ENCODE measurements at regions not wholly inside any gene's neighbourhood (a gene's known extent, or its start where the extent isn't known, plus 50 kb on each side); places are given as distances from the start of the nearest gene placed in this dataset.

DNA sequence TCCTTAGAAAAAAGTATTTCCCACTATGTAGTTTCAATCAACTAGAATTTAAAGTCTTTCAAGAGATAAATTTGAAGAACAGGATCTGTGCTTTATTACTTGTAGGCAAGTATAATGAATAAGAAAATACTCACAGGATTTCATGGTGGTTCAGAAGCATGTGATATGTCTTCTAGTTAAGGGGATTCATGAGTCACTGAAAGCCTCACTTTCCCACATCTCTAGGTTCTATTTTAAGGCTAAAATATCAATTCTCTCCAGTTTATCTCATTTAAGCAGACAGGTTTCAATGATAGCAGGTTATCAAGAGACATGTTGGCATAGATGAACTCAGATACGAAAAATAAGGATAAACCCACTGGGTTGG, 437.8 kb upstream of the BCHE start:
- ATAC-seq (no peak), DNase-seq (ENCODE audit: low read depth, low spot score) (no peak)
- Histone ChIP-seq H3K27me3 (ENCODE audit: control insufficient read depth, insufficient read depth, low read length) (no peaks in the 10 kb centered on the region), H3K27ac (ENCODE audit: low read length) (no peak overlapping the region), H3K9me3 (ENCODE audit: control insufficient read depth, insufficient read depth, low read depth, low read length) (no peaks in the 10 kb centered on the region), H3K4me3 (ENCODE audit: low read depth in 2 of 2, low read length in 2 of 2) (no peak overlapping the region), H3K36me3 (ENCODE audit: control insufficient read depth, insufficient read depth, low read length) (no peaks in the 10 kb centered on the region), H3K4me1 (ENCODE audit: control insufficient read depth, insufficient read depth, low read length) (no peaks in the 10 kb centered on the region)
- TF ChIP-seq, protein P1, sequence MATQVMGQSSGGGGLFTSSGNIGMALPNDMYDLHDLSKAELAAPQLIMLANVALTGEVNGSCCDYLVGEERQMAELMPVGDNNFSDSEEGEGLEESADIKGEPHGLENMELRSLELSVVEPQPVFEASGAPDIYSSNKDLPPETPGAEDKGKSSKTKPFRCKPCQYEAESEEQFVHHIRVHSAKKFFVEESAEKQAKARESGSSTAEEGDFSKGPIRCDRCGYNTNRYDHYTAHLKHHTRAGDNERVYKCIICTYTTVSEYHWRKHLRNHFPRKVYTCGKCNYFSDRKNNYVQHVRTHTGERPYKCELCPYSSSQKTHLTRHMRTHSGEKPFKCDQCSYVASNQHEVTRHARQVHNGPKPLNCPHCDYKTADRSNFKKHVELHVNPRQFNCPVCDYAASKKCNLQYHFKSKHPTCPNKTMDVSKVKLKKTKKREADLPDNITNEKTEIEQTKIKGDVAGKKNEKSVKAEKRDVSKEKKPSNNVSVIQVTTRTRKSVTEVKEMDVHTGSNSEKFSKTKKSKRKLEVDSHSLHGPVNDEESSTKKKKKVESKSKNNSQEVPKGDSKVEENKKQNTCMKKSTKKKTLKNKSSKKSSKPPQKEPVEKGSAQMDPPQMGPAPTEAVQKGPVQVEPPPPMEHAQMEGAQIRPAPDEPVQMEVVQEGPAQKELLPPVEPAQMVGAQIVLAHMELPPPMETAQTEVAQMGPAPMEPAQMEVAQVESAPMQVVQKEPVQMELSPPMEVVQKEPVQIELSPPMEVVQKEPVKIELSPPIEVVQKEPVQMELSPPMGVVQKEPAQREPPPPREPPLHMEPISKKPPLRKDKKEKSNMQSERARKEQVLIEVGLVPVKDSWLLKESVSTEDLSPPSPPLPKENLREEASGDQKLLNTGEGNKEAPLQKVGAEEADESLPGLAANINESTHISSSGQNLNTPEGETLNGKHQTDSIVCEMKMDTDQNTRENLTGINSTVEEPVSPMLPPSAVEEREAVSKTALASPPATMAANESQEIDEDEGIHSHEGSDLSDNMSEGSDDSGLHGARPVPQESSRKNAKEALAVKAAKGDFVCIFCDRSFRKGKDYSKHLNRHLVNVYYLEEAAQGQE (IDR thresholded peaks at IDR 0.05; ENCODE audit: insufficient read depth in 1 of 2, low read depth in 2 of 2, low read length in 1 of 2) = no peak
- TF ChIP-seq SIN3A (IDR thresholded peaks at IDR 0.05; ENCODE audit: borderline replicate concordance, insufficient read depth, low read depth, low read length) (no peak), TCF7L2 (IDR thresholded peaks at IDR 0.05; ENCODE audit: low read depth, low read length) (no peak), POLR2AphosphoS5 (IDR thresholded peaks at IDR 0.05; ENCODE audit: low read depth, low read length) (no peak)
- in situ Hi-C loops (cut with HindIII; ENCODE audit: low pct_unique_long_range_greater_than_20kb, low sequenced_read_pairs) (no loop called here), intact Hi-C loops (cut with micrococcal nuclease; ENCODE audit: unreplicated experiment) (loop anchor here (10.0 kb wide), 1 partner anchor 420 kb away; no protein-coding TSS in a partner anchor)
- ChIA-PET POLR2A (no interaction called here), CTCF (no interaction called here)
- BruUV-seq (replicated peaks) = no TSS peak

DNA sequence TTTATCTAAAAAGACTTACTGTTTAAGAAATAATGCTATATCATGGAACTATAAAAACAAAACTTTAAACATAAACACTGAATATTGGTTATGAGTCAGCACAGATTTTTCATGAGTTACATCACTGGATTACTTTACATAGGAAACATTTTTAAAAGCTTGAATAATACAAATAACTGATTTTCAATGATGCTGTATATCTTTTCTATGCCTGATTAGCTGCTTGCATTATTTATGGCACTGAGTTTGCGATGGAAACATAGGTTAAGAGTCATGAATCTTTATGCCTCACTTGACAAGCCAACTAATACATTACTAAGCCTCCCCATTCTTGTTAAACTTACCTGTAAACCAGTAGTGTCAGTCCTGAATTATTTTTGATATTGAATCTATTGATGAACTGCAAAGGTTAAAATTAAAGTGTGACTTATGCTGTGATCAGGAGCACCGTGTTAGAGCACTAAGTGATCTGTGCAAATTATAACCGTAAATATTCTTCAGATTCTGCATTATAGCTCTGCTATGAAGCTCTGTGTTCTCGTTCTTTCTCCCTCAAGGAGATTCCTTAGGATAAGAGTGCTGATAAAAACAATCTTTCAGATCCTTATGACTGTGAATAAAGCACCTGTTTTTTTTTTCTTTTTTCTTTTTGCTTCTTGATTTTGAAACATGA, 437.3 kb upstream of the BCHE start:
- ATAC-seq (no peak), DNase-seq (ENCODE audit: low read depth, low spot score) (no peak)
- Histone ChIP-seq H3K36me3 (ENCODE audit: control insufficient read depth, insufficient read depth, low read length) (no peaks in the 10 kb centered on the region), H3K4me3 (ENCODE audit: low read depth in 2 of 2, low read length in 2 of 2) (no peak overlapping the region), H3K9me3 (ENCODE audit: control insufficient read depth, insufficient read depth, low read depth, low read length) (no peaks in the 10 kb centered on the region), H3K4me1 (ENCODE audit: control insufficient read depth, insufficient read depth, low read length) (no peaks in the 10 kb centered on the region), H3K27me3 (ENCODE audit: control insufficient read depth, insufficient read depth, low read length) (no peaks in the 10 kb centered on the region), H3K27ac (ENCODE audit: low read length) (no peak overlapping the region)
- TF ChIP-seq TCF7L2 (IDR thresholded peaks at IDR 0.05; ENCODE audit: low read depth, low read length) (no peak), SIN3A (IDR thresholded peaks at IDR 0.05; ENCODE audit: borderline replicate concordance, insufficient read depth, low read depth, low read length) (no peak), POLR2AphosphoS5 (IDR thresholded peaks at IDR 0.05; ENCODE audit: low read depth, low read length) (no peak)
- TF ChIP-seq, protein P1 (IDR thresholded peaks at IDR 0.05; ENCODE audit: insufficient read depth in 1 of 2, low read depth in 2 of 2, low read length in 1 of 2) = no peak
- TF ChIP-seq, protein P2, sequence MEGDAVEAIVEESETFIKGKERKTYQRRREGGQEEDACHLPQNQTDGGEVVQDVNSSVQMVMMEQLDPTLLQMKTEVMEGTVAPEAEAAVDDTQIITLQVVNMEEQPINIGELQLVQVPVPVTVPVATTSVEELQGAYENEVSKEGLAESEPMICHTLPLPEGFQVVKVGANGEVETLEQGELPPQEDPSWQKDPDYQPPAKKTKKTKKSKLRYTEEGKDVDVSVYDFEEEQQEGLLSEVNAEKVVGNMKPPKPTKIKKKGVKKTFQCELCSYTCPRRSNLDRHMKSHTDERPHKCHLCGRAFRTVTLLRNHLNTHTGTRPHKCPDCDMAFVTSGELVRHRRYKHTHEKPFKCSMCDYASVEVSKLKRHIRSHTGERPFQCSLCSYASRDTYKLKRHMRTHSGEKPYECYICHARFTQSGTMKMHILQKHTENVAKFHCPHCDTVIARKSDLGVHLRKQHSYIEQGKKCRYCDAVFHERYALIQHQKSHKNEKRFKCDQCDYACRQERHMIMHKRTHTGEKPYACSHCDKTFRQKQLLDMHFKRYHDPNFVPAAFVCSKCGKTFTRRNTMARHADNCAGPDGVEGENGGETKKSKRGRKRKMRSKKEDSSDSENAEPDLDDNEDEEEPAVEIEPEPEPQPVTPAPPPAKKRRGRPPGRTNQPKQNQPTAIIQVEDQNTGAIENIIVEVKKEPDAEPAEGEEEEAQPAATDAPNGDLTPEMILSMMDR (IDR thresholded peaks at IDR 0.05) = no peak
- in situ Hi-C loops (cut with HindIII; ENCODE audit: low pct_unique_long_range_greater_than_20kb, low sequenced_read_pairs) = no loop called here
- intact Hi-C loops (cut with micrococcal nuclease; ENCODE audit: unreplicated experiment) = loop anchor here (10.0 kb wide), 1 partner anchor 420 kb away; no protein-coding TSS in a partner anchor
- POLR2A ChIA-PET = no interaction called here
- CTCF ChIA-PET = no interaction called here
- BruUV-seq (replicated peaks) = no TSS peak
